VCaP (cell line): ENCODE measurements at regions not wholly inside any gene's neighbourhood (a gene's known extent, or its start where the extent isn't known, plus 50 kb on each side); places are given as distances from the start of the nearest gene placed in this dataset.

Experiments
- H3K27ac ChIP-seq: fragments of 450-650 bp; 2 replicates; pipeline ENCODE4 v1.5.1; 2017
- CTCF ChIP-seq: fragments of 450-650 bp; conservative IDR thresholded peaks from 2 replicates; pipeline ENCODE4 v1.5.1; 2017; ENCODE audit warnings: mild to moderate bottlenecking, moderate library complexity

GRCh38 chr16:7185165-7185564 is 147.5 kb upstream of the RBFOX1 start:
- H3K27ac ChIP-seq = no peak overlapping the region
- TF ChIP-seq CTCF = no peak

- no peak for TF ChIP-seq CTCF
- no peak overlapping the region for H3K27ac ChIP-seq
These were observed 148.9 kb upstream of the RBFOX1 start for GRCh38 chr16:7183768-7184167.

- TF ChIP-seq CTCF = no peak
- no peak overlapping the region for H3K27ac ChIP-seq
These were observed 150.0 kb upstream of the RBFOX1 start for GRCh38 chr16:7182510-7183109.

GRCh38 chr16:7177875-7178274 is 154.8 kb upstream of the RBFOX1 start:
- H3K27ac ChIP-seq = no peak overlapping the region
- TF ChIP-seq CTCF = no peak

- H3K27ac ChIP-seq = no peak overlapping the region
- TF ChIP-seq CTCF = no peak
These were observed 161.5 kb upstream of the RBFOX1 start for GRCh38 chr16:7171151-7171550.

GRCh38 chr16:7167626-7168025 is 165.0 kb upstream of the RBFOX1 start:
- no peak for TF ChIP-seq CTCF
- no peak overlapping the region for H3K27ac ChIP-seq

- TF ChIP-seq CTCF = no peak
These were observed 170.8 kb upstream of the RBFOX1 start for GRCh38 chr16:7161891-7162290.

More at GRCh38 chr16:7161891-7162290, 170.8 kb upstream of the RBFOX1 start:
- H3K27ac ChIP-seq = no peak overlapping the region
